Progenitor cell of endocrine pancreas (in vitro differentiated cells): ENCODE measurements at regions not wholly inside any gene's neighbourhood (a gene's known extent, or its start where the extent isn't known, plus 50 kb on each side); places are given as distances from the start of the nearest gene placed in this dataset.

Experiments used
- DNase-seq: peaks from one replicate; pipeline ENCODE4 v3.0.0; 2021; ENCODE audit warnings: low spot score; ENCODE audit not compliant: unreplicated experiment
- H3K27ac Mint-ChIP-seq: 2 replicates; pipeline ENCODE4 v1.8.0; 2021; ENCODE audit warnings: mild to moderate bottlenecking, moderate library complexity, mixed read lengths
- H3K27me3 Mint-ChIP-seq: 2 replicates; pipeline ENCODE4 v1.8.0; 2021; ENCODE audit warnings: mixed read lengths
- H3K36me3 Mint-ChIP-seq: 2 replicates; pipeline ENCODE4 v1.8.0; 2022; ENCODE audit warnings: mixed read lengths; ENCODE audit not compliant: insufficient read depth
- H3K4me1 Mint-ChIP-seq: 2 replicates; pipeline ENCODE4 v1.8.0; 2021; ENCODE audit warnings: low read depth, mixed read lengths
- H3K4me3 Mint-ChIP-seq: 2 replicates; pipeline ENCODE4 v1.8.0; 2021; ENCODE audit warnings: low read depth, mild to moderate bottlenecking, moderate library complexity, mixed read lengths
- H3K9me3 Mint-ChIP-seq: 2 replicates; pipeline ENCODE4 v1.8.0; 2021; ENCODE audit warnings: low read depth, mixed read lengths
- TF ChIP-seq, protein P1 (sequence below): fragments of 200-600 bp; sonication (generic); IDR thresholded peaks from one replicate; pipeline ENCODE4 v1.5.0; 2021; ENCODE audit warnings: antibody characterized with exemption, mild to moderate bottlenecking; ENCODE audit not compliant: unreplicated experiment

DNA sequence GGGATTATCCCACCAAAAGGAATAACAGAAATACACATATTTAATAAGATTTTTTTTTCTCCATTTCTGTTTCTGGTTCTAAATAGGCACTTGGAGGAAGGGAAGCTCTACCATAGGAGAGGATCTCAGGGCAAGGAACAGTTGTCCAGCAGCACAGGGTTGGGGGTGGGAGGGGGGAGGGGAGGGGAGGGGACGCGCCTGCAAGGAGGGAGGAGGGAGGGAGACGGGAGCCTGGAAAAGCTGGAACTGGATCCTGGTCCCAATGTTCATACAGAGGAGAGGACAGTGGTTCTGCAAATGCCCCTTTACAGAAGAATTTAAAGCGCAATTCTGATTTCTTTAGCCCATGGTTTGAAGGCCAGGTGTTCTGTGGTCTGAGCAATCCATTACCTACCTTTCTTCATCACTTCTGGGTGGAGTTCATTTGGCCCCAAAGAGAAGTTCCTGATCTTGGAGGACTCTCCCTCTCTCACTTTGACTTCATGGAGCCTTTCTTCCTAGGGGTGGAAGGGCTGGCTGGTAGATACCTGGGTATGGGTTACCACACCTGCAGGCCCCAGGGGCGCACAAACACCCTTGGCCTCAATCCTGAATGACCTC is 348.9 kb upstream of the NCAM1 start:
- H3K36me3 Mint-ChIP-seq = no peaks in the 10 kb centered on the region

DNA sequence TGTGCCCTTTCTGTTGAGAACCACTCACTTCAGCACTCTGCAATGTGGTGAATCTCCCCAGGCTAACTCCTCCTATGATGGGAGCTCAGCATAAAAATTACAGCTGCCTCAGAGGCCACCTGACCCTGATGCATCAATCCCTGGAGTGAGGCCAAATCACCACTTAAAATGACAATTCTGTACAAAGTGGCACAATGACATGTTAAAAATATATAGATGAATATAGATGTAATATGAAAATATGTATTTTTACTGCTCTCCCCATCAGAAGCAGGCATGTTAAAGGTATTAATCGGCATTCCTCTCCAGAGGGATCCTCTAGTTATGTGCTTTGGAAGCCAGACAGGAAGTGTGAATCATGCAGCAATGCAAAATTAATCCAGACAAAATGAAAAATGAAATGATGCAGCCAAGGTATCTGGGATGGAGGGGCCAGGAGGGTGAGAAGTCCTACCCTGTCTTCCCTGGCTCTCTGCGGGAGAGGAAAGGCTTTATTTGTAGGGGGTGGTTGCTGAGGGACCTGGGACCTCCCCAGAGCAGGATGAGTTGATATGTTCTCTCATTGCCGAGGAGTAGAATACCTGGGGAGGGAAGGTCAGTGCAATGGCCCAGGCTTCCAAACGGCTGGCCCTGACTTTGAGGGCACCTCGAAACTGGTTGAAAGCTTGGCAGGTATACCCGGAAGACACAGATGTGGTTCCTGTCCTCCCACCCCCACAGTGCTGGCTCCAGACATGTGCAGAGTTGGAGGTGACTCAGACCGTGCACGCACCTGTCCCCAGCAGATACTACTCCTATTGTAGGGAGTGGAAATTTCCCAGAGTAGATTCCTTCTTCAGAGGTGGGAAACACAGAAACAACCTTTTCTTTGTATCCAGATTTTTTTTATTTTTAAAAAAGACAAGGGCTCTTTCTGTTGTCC is 347.9 kb upstream of the NCAM1 start:
- H3K27me3 Mint-ChIP-seq = peaks cover 6% of the 10 kb centered on the region
- H3K27ac Mint-ChIP-seq = no peak overlapping the region
- no peaks in the 10 kb centered on the region for H3K4me1 Mint-ChIP-seq
- TF ChIP-seq, protein P1, sequence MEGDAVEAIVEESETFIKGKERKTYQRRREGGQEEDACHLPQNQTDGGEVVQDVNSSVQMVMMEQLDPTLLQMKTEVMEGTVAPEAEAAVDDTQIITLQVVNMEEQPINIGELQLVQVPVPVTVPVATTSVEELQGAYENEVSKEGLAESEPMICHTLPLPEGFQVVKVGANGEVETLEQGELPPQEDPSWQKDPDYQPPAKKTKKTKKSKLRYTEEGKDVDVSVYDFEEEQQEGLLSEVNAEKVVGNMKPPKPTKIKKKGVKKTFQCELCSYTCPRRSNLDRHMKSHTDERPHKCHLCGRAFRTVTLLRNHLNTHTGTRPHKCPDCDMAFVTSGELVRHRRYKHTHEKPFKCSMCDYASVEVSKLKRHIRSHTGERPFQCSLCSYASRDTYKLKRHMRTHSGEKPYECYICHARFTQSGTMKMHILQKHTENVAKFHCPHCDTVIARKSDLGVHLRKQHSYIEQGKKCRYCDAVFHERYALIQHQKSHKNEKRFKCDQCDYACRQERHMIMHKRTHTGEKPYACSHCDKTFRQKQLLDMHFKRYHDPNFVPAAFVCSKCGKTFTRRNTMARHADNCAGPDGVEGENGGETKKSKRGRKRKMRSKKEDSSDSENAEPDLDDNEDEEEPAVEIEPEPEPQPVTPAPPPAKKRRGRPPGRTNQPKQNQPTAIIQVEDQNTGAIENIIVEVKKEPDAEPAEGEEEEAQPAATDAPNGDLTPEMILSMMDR = no peak
- no peaks in the 10 kb centered on the region for H3K36me3 Mint-ChIP-seq
- DNase-seq = no peak
- H3K9me3 Mint-ChIP-seq = no peaks in the 10 kb centered on the region
- no peak overlapping the region for H3K4me3 Mint-ChIP-seq

More for the DNA sequence above, 348.9 kb upstream of the NCAM1 start:
- H3K27ac Mint-ChIP-seq = no peak overlapping the region
- DNase-seq = no peak
- H3K4me1 Mint-ChIP-seq = no peaks in the 10 kb centered on the region
- TF ChIP-seq, protein P1 = no peak
- peaks cover 11% of the 10 kb centered on the region for H3K27me3 Mint-ChIP-seq
- H3K9me3 Mint-ChIP-seq = no peaks in the 10 kb centered on the region
- H3K4me3 Mint-ChIP-seq = no peak overlapping the region

DNA sequence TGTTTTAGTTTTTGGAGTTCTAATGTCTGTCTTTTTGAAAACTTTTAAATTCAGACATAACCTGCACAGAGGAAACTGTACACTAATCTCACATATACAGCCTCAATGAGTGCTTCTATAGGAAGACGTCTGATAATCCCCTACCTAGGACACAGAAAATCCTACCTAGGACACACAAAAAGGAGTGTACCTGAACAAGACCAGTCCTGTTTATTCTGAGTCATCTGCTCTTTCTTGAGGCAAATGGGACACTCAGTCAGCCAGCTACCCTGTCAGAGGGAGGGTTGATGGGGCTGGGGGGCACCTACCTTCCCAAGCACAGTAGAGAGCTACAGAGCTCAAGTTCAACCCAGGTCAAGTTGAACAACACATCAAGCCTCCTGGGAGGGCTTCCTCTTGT is 346.6 kb upstream of the NCAM1 start:
- H3K4me1 Mint-ChIP-seq = no peaks in the 10 kb centered on the region
- H3K36me3 Mint-ChIP-seq = no peaks in the 10 kb centered on the region
- no peak overlapping the region for H3K27ac Mint-ChIP-seq
- H3K9me3 Mint-ChIP-seq = no peaks in the 10 kb centered on the region
- H3K4me3 Mint-ChIP-seq = no peak overlapping the region
- no peaks in the 10 kb centered on the region for H3K27me3 Mint-ChIP-seq
- TF ChIP-seq, protein P1 = no peak
- no peak for DNase-seq

DNA sequence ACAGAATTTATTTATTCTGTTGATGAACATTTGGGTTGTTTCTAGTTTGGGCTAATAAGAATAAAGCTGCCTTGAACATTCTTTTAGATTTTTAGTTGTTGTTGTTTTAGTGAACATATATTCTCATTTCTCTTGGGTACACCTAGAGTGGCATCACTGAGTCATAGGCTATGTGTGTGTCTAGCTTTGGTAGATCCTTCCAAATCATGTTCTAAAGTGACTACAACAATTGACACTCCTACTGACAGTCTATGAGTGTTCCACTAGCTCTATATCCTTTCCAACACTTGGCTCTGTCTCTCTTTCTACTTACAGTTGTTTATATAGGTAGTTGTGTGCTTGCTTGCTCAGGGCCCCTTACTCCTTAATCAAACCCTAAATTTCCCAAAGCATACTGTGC is 346.0 kb upstream of the NCAM1 start:
- no peaks in the 10 kb centered on the region for H3K36me3 Mint-ChIP-seq
- H3K4me1 Mint-ChIP-seq = no peaks in the 10 kb centered on the region
- DNase-seq = no peak
- no peaks in the 10 kb centered on the region for H3K27me3 Mint-ChIP-seq
- no peak overlapping the region for H3K4me3 Mint-ChIP-seq
- no peaks in the 10 kb centered on the region for H3K9me3 Mint-ChIP-seq
- no peak overlapping the region for H3K27ac Mint-ChIP-seq
- TF ChIP-seq, protein P1 = no peak

DNA sequence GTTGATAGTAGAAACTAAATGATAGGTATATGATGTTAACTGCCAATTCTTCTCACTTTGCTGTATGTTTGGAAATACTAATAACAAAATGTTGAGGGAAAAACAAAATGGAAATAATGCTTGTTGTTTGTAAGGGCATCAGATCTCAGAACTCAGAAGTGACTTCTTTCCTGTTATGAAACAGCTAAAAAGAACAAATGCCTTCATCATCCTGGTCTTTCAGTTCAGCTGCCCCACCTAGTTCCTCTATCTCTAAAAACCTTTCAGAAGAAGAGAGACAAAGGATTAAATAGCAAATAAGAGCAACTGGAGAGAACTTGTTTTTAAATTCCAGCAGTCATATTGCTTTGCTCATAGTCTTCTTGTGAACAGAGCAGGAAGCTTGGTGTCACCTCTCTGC is 345.3 kb upstream of the NCAM1 start:
- no peaks in the 10 kb centered on the region for H3K36me3 Mint-ChIP-seq
- H3K4me3 Mint-ChIP-seq = no peak overlapping the region
- no peaks in the 10 kb centered on the region for H3K9me3 Mint-ChIP-seq
- peaks cover 1% of the 10 kb centered on the region for H3K4me1 Mint-ChIP-seq
- peaks cover 3% of the 10 kb centered on the region for H3K27me3 Mint-ChIP-seq
- no peak for DNase-seq
- no peak overlapping the region for H3K27ac Mint-ChIP-seq
- TF ChIP-seq, protein P1 = no peak
